IMR-90 (cell line): ENCODE measurements at regions not wholly inside any gene's neighbourhood (a gene's known extent, or its start where the extent isn't known, plus 50 kb on each side); places are given as distances from the start of the nearest gene placed in this dataset.

Source experiments
- CEBPB ChIP-seq: IDR thresholded peaks from 2 replicates; pipeline ENCODE4 v1.6.1; 2012; ENCODE audit warnings: low read depth, low read length, improper control_type of control experiment
- CTCF ChIP-seq: conservative IDR thresholded peaks from 2 replicates; pipeline ENCODE4 v1.5.1; 2012; ENCODE audit warnings: mild to moderate bottlenecking, low read depth, low read length, improper control_type of control experiment
- MAFK ChIP-seq: IDR thresholded peaks from 2 replicates; pipeline ENCODE4 v1.6.1; 2012; ENCODE audit warnings: low read depth, low read length, improper control_type of control experiment
- MXI1 ChIP-seq: IDR thresholded peaks from 2 replicates; pipeline ENCODE4 v1.6.1; 2012; ENCODE audit warnings: low read depth, mild to moderate bottlenecking, low read length, moderate library complexity, borderline replicate concordance
- POLR2A ChIP-seq: IDR thresholded peaks from 2 replicates; pipeline ENCODE4 v1.6.1; 2012; ENCODE audit warnings: mild to moderate bottlenecking, low read depth, low read length
- RFX5 ChIP-seq: IDR thresholded peaks from 2 replicates; pipeline ENCODE4 v1.8.0; 2012; ENCODE audit warnings: low read depth, mild to moderate bottlenecking, low read length, moderate library complexity
- TF ChIP-seq, protein P1 (sequence below): fragments of 150-350 bp; IDR thresholded peaks from 2 replicates; pipeline ENCODE4 v1.6.1; 2017; ENCODE audit warnings: mild to moderate bottlenecking, antibody characterized with exemption, low read length, low read depth

DNA sequence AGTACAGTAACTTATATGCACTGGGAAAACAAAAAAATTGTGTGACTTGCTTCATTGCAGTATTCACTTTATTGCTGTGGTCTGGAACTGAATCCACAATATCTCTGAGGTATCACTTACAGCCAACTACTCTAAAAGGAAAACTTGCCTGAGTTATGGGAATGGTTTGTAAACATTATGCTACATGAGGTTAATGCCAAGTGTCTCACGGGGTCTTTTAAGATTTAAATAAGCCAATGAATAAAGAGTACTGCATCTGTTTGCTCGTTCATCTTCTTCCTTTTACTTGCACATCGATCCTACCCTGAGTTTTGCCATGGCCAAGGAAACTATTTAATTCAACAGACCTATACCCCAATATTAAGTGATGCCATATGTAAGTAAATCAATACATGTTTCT lies 72.0 kb upstream of the API5 start:
- TF ChIP-seq CTCF: no peak
- TF ChIP-seq POLR2A: no peak
- TF ChIP-seq CEBPB: no peak
- no peak for TF ChIP-seq RFX5
- no peak for TF ChIP-seq MXI1
- TF ChIP-seq, protein P1, sequence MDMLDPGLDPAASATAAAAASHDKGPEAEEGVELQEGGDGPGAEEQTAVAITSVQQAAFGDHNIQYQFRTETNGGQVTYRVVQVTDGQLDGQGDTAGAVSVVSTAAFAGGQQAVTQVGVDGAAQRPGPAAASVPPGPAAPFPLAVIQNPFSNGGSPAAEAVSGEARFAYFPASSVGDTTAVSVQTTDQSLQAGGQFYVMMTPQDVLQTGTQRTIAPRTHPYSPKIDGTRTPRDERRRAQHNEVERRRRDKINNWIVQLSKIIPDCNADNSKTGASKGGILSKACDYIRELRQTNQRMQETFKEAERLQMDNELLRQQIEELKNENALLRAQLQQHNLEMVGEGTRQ: no peak
- TF ChIP-seq MAFK: no peak
